GM18858 (cell line): ENCODE measurements at regions not wholly inside any gene's neighbourhood (a gene's known extent, or its start where the extent isn't known, plus 50 kb on each side); places are given as distances from the start of the nearest gene placed in this dataset.
"Not testable (repeated sequence)": the region's sequence is repeated elsewhere in the genome, so short reads cannot be mapped to it uniquely, and the experiment has no call there.

Experiments
- ATAC-seq: cut with Tn5 transposase; IDR thresholded peaks from one replicate; pipeline ENCODE4 v1.9.1; 2021; ENCODE audit not compliant: unreplicated experiment

- no peak for ATAC-seq
These were observed 988.2 kb downstream of the SUCLG1 start for GRCh38 chr2:83470928-83471327.

- ATAC-seq: no peak
These were observed 994.6 kb downstream of the SUCLG1 start for GRCh38 chr2:83464444-83464843.

GRCh38 chr2:83462881-83463280 lies 996.2 kb downstream of the SUCLG1 start:
- ATAC-seq: no peak

GRCh38 chr2:83461135-83461534 lies 997.9 kb downstream of the SUCLG1 start:
- ATAC-seq: no peak

DNA sequence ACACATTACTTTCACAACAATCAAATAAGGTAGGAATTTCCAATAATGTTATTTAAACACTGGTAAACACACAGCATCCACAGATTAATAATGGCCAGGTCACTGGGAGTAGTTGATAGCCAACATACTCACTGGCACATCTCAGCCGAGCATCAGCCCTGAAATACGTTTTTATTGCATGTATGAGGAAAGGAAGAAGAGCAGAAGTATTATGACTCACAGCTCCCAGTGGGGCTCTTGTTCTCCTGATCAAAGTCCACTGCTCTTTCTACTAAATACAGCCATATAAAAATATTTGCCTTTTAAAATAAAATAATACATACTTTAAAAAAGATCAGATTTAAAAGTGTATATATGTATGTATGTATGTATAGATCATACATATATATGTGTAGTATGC lies 999.6 kb downstream of the SUCLG1 start:
- ATAC-seq: no peak

DNA sequence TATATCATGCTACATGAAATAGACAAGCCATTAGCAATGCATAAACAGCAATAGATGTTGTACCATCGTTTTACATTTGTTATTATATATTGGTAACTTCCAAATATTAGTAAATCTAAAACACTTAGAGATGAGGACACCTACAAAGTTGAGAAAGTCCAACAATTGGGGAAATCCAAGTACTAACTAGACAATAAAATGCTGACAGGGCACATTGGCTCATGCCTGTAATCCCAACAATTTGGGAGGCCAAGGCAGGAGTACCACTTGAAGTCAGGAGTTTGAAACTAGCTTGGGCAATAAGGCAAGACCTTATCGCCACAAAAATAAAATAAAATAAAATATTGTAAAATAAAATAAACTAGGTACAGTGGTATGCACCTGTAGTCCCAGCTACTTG lies 1023.1 kb downstream of the SUCLG1 start:
- no peak for ATAC-seq

DNA sequence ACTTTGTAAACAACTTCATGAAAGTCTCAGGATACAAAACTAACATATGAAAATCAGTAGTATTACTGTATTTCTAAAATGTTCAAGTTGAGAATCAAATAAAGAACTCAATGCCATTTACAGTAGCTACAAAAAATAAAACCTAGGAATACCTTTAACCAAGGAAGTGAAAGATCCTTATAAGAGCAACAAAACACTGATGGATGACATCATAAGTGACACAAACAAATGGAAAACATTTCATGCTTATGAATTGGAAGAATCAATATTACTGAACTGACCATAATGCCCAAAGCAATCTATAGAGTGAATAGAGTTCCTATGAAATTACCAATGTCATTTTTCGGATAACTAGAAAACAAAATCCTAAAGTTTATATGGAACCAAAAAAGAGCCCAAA lies 1038.1 kb downstream of the SUCLG1 start:
- no peak for ATAC-seq

GRCh38 chr2:83394134-83394904 lies 1064.8 kb downstream of the SUCLG1 start:
- no peak for ATAC-seq

DNA sequence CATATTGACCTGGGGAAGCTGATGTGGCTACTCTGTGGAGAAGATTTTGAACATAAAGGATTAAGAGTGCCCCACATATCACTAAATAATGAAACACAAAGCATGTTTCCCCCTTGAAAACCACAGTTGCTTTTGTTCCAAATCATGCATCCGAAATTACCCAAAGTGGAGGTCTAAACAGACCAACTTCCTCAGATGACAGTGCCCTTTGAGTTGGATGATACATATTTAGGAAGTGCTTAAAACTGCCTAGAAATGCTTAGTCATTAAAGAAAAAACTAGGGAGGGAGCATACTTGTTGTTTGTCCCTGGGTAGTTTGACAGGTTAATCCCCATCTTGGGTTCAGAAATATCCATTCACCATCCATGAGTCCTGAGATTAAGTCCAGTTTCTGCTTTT lies 1070.3 kb downstream of the SUCLG1 start:
- ATAC-seq: no peak

GRCh38 chr2:83386549-83386948 lies 1072.5 kb downstream of the SUCLG1 start:
- ATAC-seq: no peak

- ATAC-seq: no peak
These were observed 1080.2 kb downstream of the SUCLG1 start for GRCh38 chr2:83378921-83379320.

DNA sequence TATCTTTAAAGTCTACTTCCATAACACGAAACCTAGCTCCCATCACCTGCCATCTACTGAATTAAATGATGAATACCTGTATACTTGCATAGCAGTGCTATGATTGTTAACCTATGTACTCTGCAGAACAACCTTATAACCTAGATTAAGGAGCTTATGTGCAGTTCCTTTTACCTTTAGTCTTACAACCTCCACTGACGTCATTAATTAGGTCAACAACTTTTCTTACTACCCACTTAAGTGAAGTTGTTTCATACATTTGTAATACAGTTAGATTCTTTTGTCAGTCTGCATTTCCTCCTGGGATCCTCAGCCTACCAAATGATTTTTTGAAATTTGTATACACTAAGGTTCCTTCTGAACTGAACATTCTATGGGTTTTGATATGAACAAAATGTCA lies 1082.3 kb downstream of the SUCLG1 start:
- ATAC-seq: no peak

DNA sequence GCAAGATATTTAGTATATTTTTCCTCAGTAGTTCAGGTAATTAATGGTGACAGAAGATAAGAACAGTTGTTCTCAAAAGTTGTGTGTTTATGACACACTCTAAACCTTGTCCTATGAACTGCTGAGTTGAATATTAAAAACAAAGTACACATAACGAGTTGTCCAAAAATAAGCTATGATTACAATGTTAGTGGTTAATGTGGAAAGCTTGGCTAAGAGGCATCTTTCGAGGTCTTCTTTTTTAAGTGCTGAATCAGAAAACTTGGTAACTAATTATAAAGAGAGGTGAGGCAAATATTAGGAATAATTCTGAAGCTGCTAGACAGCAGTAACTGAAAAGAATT lies 1088.7 kb downstream of the SUCLG1 start:
- ATAC-seq: no peak

GRCh38 chr2:83369601-83370418 lies 1089.3 kb downstream of the SUCLG1 start:
- no peak for ATAC-seq

GRCh38 chr2:83368916-83369315 lies 1090.2 kb downstream of the SUCLG1 start:
- ATAC-seq: no peak

DNA sequence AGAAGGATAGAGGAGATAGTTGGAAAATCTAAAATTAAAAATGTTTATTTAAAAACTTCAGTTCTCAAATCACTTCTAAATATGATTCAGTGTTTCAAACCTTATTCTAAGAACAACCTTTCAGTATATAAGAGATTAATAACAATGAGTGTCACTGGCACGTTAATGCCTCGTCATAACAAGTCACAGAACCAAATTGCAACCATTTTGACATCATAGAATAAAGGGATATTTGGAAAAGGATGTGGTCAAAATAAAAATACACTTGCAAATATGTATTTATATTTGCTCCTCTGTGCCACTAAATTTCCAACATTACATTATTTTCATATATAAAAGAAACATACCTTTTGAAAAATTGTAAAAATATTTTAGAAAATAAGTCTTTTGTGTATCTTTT lies 1090.6 kb downstream of the SUCLG1 start:
- ATAC-seq: no peak

- ATAC-seq: no peak
These were observed 1093.6 kb downstream of the SUCLG1 start for GRCh38 chr2:83365476-83365875.

DNA sequence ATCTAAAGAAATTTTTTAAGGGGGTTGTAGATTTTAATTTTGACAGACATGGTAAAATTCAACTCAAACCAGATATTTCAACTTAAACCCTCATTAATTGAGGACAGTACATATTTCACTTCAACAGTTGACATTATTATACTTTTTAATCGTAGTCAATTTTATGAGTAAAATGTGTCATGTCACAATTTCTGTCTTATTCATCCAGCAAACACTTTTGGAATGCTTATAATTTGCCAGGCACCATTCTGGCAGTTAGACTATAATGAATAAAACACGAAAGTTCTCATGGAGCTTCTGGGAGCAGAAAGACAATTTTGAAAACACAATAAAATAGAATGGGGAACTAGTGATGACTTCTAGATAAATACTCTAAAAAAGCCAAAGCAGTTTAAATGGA lies 1094.8 kb downstream of the SUCLG1 start:
- ATAC-seq: no peak

DNA sequence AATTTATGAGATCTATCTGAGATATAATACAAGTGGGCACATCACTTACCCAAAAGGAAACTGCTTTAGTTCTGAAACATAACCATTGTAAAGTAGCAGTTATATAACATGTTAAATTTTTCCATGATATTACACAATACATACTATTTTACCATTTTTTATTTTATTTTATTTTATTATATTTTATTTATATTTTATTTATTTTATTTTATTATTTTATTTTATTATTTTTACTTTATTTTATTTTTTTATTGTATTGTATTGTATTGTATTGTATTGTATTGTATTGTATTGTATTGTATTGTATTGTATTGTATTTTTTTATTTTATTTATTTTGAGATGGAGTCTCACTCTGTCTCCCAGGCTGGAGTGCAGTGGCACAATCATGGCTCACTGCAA lies 1095.9 kb downstream of the SUCLG1 start:
- ATAC-seq: not testable (repeated sequence)

DNA sequence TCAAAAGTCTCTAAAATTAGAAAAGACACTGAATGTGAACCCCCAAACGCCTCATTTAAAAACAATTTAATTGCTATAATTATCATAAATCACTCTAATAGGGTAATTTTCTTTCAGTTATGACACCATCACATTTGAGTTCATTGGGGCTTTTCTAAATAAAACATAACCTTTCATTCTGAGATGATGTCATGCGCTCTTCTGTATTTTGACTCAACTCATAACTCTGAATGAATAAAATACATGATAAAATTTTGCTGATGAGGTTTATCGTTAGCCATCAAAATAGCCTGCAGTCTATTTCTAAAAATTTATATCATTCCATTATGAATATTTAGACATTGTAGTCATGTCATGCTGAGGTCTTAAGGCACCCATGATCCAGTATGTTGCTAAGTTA lies 1099.7 kb downstream of the SUCLG1 start:
- ATAC-seq: no peak

- no peak for ATAC-seq
These were observed 1116.2 kb downstream of the SUCLG1 start for GRCh38 chr2:83342860-83343329.

DNA sequence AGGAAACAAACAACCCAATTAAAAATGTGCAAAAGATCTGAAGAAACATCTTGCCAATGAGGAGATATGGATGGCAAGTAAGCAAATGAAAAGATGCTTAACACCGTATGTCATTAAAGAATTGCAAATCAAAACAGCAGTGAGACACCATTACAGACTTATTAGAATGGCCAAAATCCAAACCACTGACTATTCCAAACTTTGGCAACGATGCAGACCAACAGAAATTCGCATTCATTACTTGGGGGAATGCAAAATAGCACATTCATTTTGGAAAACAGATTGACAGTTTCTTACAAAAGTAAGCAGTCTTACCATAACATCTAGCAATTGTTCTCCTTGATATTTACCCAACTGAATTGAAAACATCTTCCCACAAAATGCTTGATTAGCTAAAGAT lies 1118.7 kb downstream of the SUCLG1 start:
- no peak for ATAC-seq
